Mesothelial cell of epicardium (in vitro differentiated cells): ENCODE measurements at regions not wholly inside any gene's neighbourhood (a gene's known extent, or its start where the extent isn't known, plus 50 kb on each side); places are given as distances from the start of the nearest gene placed in this dataset.

Source experiments
- DNase-seq, 2 experiments: peaks; one replicate each; pipeline ENCODE4 v3.0.0; 2021; ENCODE audit warnings: low spot score in 2 of 2; ENCODE audit not compliant: unreplicated experiment in 2 of 2
- H3K27ac Mint-ChIP-seq: 2 replicates; pipeline ENCODE4 v1.8.0; 2021; ENCODE audit warnings: mixed read lengths
- H3K27me3 Mint-ChIP-seq: 2 replicates; pipeline ENCODE4 v1.8.0; 2021; ENCODE audit warnings: low read depth, mixed read lengths
- H3K36me3 Mint-ChIP-seq: 2 replicates; pipeline ENCODE4 v1.8.0; 2021; ENCODE audit warnings: mixed read lengths
- H3K4me1 Mint-ChIP-seq: 2 replicates; pipeline ENCODE4 v1.8.0; 2021; ENCODE audit warnings: mixed read lengths
- H3K4me3 Mint-ChIP-seq: 2 replicates; pipeline ENCODE4 v1.8.0; 2021; ENCODE audit warnings: mild to moderate bottlenecking, moderate library complexity, mixed read lengths
- H3K9me3 Mint-ChIP-seq: 2 replicates; pipeline ENCODE4 v1.8.0; 2021; ENCODE audit warnings: mixed read lengths
- CTCF ChIP-seq: fragments of 200-600 bp; sonication (generic); IDR thresholded peaks from one replicate; pipeline ENCODE4 v1.5.0; 2021; ENCODE audit warnings: antibody characterized with exemption; ENCODE audit not compliant: unreplicated experiment

GRCh38 chr6:5896476-5897200 is 110.1 kb downstream of the NRN1 start:
- H3K27me3 Mint-ChIP-seq, result peaks cover 6% of the 10 kb centered on the region
- peaks cover 10% of the 10 kb centered on the region for H3K9me3 Mint-ChIP-seq
- H3K4me1 Mint-ChIP-seq, result peaks cover 5% of the 10 kb centered on the region
- H3K27ac Mint-ChIP-seq, result no peak overlapping the region
- H3K4me3 Mint-ChIP-seq, result no peak overlapping the region
- peaks cover 3% of the 10 kb centered on the region for H3K36me3 Mint-ChIP-seq
- no peak for DNase-seq
- TF ChIP-seq CTCF, result no peak

- TF ChIP-seq CTCF, result no peak
- DNase-seq, result no peak
- H3K4me1 Mint-ChIP-seq, result peaks cover 5% of the 10 kb centered on the region
- H3K9me3 Mint-ChIP-seq, result peaks cover 10% of the 10 kb centered on the region
- H3K4me3 Mint-ChIP-seq, result no peak overlapping the region
- H3K36me3 Mint-ChIP-seq, result peaks cover 3% of the 10 kb centered on the region
- H3K27ac Mint-ChIP-seq, result no peak overlapping the region
- peaks cover 6% of the 10 kb centered on the region for H3K27me3 Mint-ChIP-seq
These were observed 112.4 kb downstream of the NRN1 start for GRCh38 chr6:5894357-5894756.

- Mint-ChIP-seq H3K27me3 (peaks cover 6% of the 10 kb centered on the region), H3K4me3 (peak overlapping the region; percentile 26), H3K27ac (no peak overlapping the region), H3K9me3 (peaks cover 10% of the 10 kb centered on the region), H3K36me3 (peaks cover 3% of the 10 kb centered on the region), H3K4me1 (peaks cover 5% of the 10 kb centered on the region)
- DNase-seq, result no peak
- no peak for TF ChIP-seq CTCF
These were observed 113.4 kb downstream of the NRN1 start for GRCh38 chr6:5893295-5893694.

- Mint-ChIP-seq H3K36me3 (peaks cover 3% of the 10 kb centered on the region), H3K9me3 (peaks cover 10% of the 10 kb centered on the region), H3K27me3 (peaks cover 5% of the 10 kb centered on the region), H3K27ac (peak overlapping the region; percentile 95), H3K4me1 (peaks cover 5% of the 10 kb centered on the region), H3K4me3 (peak overlapping the region; percentile 87)
- TF ChIP-seq CTCF, result no peak
- no peak for DNase-seq
These were observed 114.1 kb downstream of the NRN1 start for GRCh38 chr6:5892669-5893068.

GRCh38 chr6:5878792-5879191 is 127.9 kb downstream of the NRN1 start:
- no peak for TF ChIP-seq CTCF
- peaks cover 13% of the 10 kb centered on the region for H3K27me3 Mint-ChIP-seq
- H3K36me3 Mint-ChIP-seq, result no peaks in the 10 kb centered on the region
- H3K9me3 Mint-ChIP-seq, result peaks cover 40% of the 10 kb centered on the region
- H3K27ac Mint-ChIP-seq, result no peak overlapping the region
- no peak for DNase-seq
- H3K4me1 Mint-ChIP-seq, result no peaks in the 10 kb centered on the region
- no peak overlapping the region for H3K4me3 Mint-ChIP-seq
